Activated CD4-positive, alpha-beta T cell treated with anti-CD3 and anti-CD28 coated beads for 36 hours (primary cell): ENCODE measurements at regions not wholly inside any gene's neighbourhood (a gene's known extent, or its start where the extent isn't known, plus 50 kb on each side); places are given as distances from the start of the nearest gene placed in this dataset.
"Not testable (repeated sequence)": the region's sequence is repeated elsewhere in the genome, so short reads cannot be mapped to it uniquely, and the experiment has no call there.

Experiments used
- ATAC-seq: fragments of 200-7000 bp; cut with Tn5 transposase; one replicate; pipeline ENCODE4 v1.10.0; 2021; ENCODE audit warnings: mild to moderate bottlenecking, moderate library complexity
- CTCF ChIA-PET: fragments of 350-600 bp; sonication (Branson Sonifier 250); formaldehyde crosslinking; loops from one replicate; lab custom pipeline; 2021; ENCODE audit warnings: antibody characterized with exemption; lab: Charles Lee
- POLR2A ChIA-PET: fragments of 350-600 bp; sonication (Branson Sonifier 250); formaldehyde crosslinking; loops from one replicate; lab custom pipeline; 2021; ENCODE audit warnings: antibody characterized with exemption, inconsistent platforms; lab: Charles Lee
- DNase-seq: peaks from one replicate; pipeline ENCODE4 v3.0.0-alpha.2; 2020
- H3K27ac Mint-ChIP-seq: one replicate; pipeline ENCODE4 v1.8.0; 2021; ENCODE audit warnings: mixed read lengths
- H3K27me3 Mint-ChIP-seq: one replicate; pipeline ENCODE4 v1.8.0; 2021; ENCODE audit warnings: mixed read lengths
- H3K36me3 Mint-ChIP-seq: one replicate; pipeline ENCODE4 v1.8.0; 2021; ENCODE audit warnings: low read depth, mixed read lengths
- H3K4me1 Mint-ChIP-seq: one replicate; pipeline ENCODE4 v1.8.0; 2021; ENCODE audit warnings: mixed read lengths
- H3K4me3 Mint-ChIP-seq: one replicate; pipeline ENCODE4 v1.8.0; 2021; ENCODE audit warnings: mild to moderate bottlenecking, moderate library complexity, mixed read lengths
- H3K9me3 Mint-ChIP-seq: one replicate; pipeline ENCODE4 v1.8.0; 2021; ENCODE audit warnings: low read depth, mixed read lengths
- intact Hi-C, 2 experiments: fragments of 100-400 bp; cut with DNase I in 1 of 2; cut with micrococcal nuclease in 1 of 2; formaldehyde crosslinking; loops; one replicate each; pipeline versions ENCODE4 v1.14.2 to v1.15.1; 2022 to 2024; cut with DNase I, micrococcal nuclease

DNA sequence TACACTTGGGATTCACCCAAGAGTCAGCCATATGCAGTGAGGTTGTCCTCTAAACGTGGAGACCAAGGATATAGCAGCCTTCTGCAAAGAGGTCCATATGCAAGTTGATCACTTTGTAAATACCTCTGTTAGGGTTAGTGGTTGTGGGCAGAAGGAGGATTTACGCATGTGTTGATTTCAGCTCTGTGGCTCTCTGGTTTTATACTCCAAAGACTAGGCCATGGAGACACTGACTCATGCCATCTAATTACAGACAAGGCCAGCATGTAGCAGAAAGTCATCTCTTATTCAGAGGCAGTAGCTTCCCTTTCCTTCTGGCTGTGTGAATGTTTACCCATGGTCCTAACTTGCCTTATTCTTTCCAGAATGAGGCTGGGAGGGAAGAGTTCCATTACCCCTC is 140.9 kb upstream of the GOLGA6L4 start:
- H3K36me3 Mint-ChIP-seq, DNase-seq, H3K4me3 Mint-ChIP-seq, POLR2A ChIA-PET, H3K27me3 Mint-ChIP-seq, intact Hi-C loops, CTCF ChIA-PET, ATAC-seq, H3K9me3 Mint-ChIP-seq, H3K27ac Mint-ChIP-seq, H3K4me1 Mint-ChIP-seq: not testable (repeated sequence)

- intact Hi-C loops, POLR2A ChIA-PET, H3K4me3 Mint-ChIP-seq, H3K27ac Mint-ChIP-seq, DNase-seq, H3K36me3 Mint-ChIP-seq, ATAC-seq, H3K27me3 Mint-ChIP-seq, CTCF ChIA-PET, H3K4me1 Mint-ChIP-seq, H3K9me3 Mint-ChIP-seq: not testable (repeated sequence)
Measured at GRCh38 chr15:84097053-84097452, 138.5 kb upstream of the GOLGA6L4 start.

DNA sequence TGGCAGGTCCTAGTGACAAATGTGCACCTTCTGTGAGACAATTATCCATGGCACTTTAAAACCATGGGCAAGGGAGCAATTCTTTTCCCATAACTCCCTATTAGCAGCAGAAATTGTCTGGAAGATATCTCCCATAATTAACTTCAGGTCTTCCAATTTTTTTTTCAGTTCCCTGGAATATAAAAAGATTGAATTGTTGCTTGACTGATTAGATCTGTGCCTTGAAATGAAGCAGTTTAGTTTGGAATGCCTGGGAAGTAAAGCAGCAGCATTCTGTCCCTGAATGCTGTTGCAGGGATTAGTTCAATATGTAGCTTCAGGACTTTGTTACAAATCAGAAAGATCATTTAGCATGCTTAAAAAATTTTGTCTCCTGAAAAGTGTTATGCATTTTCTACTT is 137.0 kb upstream of the GOLGA6L4 start:
- POLR2A ChIA-PET, result no interaction called here
- no peak for DNase-seq
- Mint-ChIP-seq H3K4me3 (no peak overlapping the region), H3K27me3 (peaks cover 2% of the 10 kb centered on the region), H3K27ac (no peak overlapping the region), H3K9me3 (no peaks in the 10 kb centered on the region), H3K36me3 (no peaks in the 10 kb centered on the region), H3K4me1 (no peaks in the 10 kb centered on the region)
- intact Hi-C loops, result no loop called here
- CTCF ChIA-PET, result no interaction called here
- ATAC-seq, result no peak

- Mint-ChIP-seq H3K36me3 (no peaks in the 10 kb centered on the region), H3K27me3 (peaks cover 2% of the 10 kb centered on the region), H3K4me3 (no peak overlapping the region), H3K4me1 (no peaks in the 10 kb centered on the region), H3K9me3 (no peaks in the 10 kb centered on the region), H3K27ac (no peak overlapping the region)
- DNase-seq (no peak), ATAC-seq (no peak)
- ChIA-PET POLR2A (no interaction called here), CTCF (no interaction called here)
- intact Hi-C loops, result no loop called here
Measured at GRCh38 chr15:84099181-84099580, 136.4 kb upstream of the GOLGA6L4 start.

DNA sequence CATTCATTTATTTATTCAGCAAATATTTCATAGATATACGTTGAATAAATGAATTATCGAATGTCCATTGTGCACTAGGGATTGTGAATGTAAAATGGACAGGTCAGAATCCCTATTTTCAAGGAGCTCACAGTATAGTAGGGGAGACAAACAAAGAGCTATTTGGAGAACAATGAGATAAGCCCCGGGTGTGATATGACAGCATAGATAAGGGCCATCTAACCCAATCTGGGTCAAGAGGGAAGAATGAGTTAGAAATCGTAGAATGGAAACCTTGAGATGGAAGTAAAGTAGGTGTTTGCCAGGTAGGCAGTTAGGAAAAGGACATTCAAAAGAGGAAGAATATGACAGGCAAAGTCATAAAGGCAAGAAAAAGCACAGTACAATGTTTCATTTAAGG is 132.2 kb upstream of the GOLGA6L4 start:
- CTCF ChIA-PET, result no interaction called here
- DNase-seq (no peak), ATAC-seq (no peak)
- intact Hi-C loops, result no loop called here
- Mint-ChIP-seq H3K4me1 (no peaks in the 10 kb centered on the region), H3K4me3 (no peak overlapping the region), H3K9me3 (no peaks in the 10 kb centered on the region), H3K27me3 (peaks cover 3% of the 10 kb centered on the region), H3K27ac (no peak overlapping the region), H3K36me3 (no peaks in the 10 kb centered on the region)
- POLR2A ChIA-PET, result no interaction called here

DNA sequence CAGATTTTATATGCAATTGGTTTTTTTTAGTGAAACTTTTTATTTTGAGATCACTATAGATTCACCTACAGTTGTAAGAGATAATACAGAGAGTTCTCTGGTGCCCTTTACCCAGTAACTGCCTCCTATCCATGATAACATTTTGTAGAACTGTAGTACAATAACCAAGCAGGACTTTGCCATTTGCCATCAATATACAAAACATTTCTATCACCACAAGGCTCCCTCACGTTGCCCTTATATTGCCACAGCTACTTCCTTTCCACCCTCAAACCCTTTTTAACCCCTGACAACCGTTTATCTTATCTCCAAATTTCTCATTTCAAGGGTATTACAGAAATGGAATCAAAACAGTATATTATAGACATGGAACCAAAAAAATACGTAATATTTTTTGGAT is 130.7 kb upstream of the GOLGA6L4 start:
- CTCF ChIA-PET, result no interaction called here
- no peaks in the 10 kb centered on the region for H3K9me3 Mint-ChIP-seq
- no peak overlapping the region for H3K4me3 Mint-ChIP-seq
- H3K4me1 Mint-ChIP-seq, result no peaks in the 10 kb centered on the region
- no peak for DNase-seq
- H3K27me3 Mint-ChIP-seq, result peaks cover 3% of the 10 kb centered on the region
- POLR2A ChIA-PET, result no interaction called here
- intact Hi-C loops, result no loop called here
- ATAC-seq, result no peak
- H3K27ac Mint-ChIP-seq, result no peak overlapping the region
- H3K36me3 Mint-ChIP-seq, result no peaks in the 10 kb centered on the region

DNA sequence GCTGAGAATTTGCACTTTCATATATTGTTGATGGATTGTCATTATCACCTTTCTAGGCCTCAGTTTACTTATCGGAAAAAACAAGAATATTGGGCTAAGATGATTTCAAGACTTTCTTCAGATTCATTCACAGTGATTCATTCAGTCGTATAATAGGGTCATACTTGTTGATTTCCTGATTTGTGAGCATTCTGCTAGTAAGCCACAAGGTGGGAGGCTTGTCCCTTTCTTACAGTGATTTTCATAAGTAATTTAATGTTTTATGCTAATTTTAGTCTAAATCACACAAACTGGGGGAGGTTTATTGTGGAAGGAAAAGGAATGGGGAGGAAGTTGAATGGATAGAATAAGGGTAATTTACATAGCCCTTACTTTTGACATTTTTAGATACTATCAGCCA is 126.8 kb upstream of the GOLGA6L4 start:
- intact Hi-C loops, result no loop called here

DNA sequence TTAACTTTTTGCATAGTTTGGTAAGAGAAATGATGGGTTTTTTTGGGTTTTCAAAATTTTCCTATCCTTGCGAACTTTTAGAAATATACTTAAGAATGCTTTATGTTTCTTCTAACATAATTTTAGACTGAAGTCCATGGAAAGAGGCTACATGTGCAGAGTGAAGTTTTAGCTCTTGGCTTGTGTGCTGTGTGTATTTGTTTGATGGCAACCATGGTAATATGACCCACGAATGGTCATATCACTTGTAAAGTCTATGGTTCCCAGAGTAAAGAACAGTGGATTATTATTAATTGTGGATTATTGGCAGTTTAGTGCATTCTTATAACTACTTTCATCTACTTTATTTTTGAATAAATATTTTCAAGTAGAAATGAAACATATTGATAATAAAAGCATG is 124.0 kb upstream of the GOLGA6L4 start:
- POLR2A ChIA-PET, result no interaction called here
- H3K4me1 Mint-ChIP-seq, result no peaks in the 10 kb centered on the region

More for the DNA sequence above, 126.8 kb upstream of the GOLGA6L4 start:
- no peaks in the 10 kb centered on the region for H3K9me3 Mint-ChIP-seq
- no peak for DNase-seq
- no peaks in the 10 kb centered on the region for H3K36me3 Mint-ChIP-seq
- no peak overlapping the region for H3K27ac Mint-ChIP-seq
- H3K4me1 Mint-ChIP-seq, result no peaks in the 10 kb centered on the region
- ChIA-PET POLR2A (no interaction called here), CTCF (no interaction called here)
- H3K4me3 Mint-ChIP-seq, result no peak overlapping the region
- no peak for ATAC-seq
- peaks cover 6% of the 10 kb centered on the region for H3K27me3 Mint-ChIP-seq

DNA sequence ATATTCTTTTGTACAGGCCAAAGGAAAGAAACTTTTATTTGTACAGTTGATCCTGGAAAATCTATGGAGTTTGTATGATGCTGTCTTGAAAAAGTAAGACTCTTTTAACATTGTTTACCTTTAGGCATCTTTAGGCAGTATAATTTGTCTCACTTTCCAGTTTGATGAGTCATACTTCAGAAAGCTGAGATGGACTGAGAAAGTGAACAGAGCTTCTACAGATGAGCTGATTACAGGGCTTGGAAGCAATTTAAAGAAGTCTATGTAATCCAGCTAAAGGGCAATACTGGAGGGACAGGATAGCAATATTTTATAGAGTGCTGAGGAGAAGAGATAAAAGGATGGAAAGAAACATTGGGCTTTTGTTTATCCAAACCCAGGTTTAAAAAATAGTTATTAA is 123.5 kb upstream of the GOLGA6L4 start:
- H3K4me3 Mint-ChIP-seq, result no peak overlapping the region
- no peaks in the 10 kb centered on the region for H3K36me3 Mint-ChIP-seq
- H3K27ac Mint-ChIP-seq, result no peak overlapping the region
- H3K9me3 Mint-ChIP-seq, result no peaks in the 10 kb centered on the region
- H3K27me3 Mint-ChIP-seq, result peaks cover 9% of the 10 kb centered on the region
- ChIA-PET CTCF (no interaction called here), POLR2A (no interaction called here)
- ATAC-seq (no peak), DNase-seq (no peak)
- no peaks in the 10 kb centered on the region for H3K4me1 Mint-ChIP-seq
- intact Hi-C loops, result no loop called here

More for the DNA sequence above, 124.0 kb upstream of the GOLGA6L4 start:
- DNase-seq (no peak), ATAC-seq (no peak)
- peaks cover 9% of the 10 kb centered on the region for H3K27me3 Mint-ChIP-seq
- intact Hi-C loops, result no loop called here
- H3K4me3 Mint-ChIP-seq, result no peak overlapping the region
- no peak overlapping the region for H3K27ac Mint-ChIP-seq
- CTCF ChIA-PET, result no interaction called here
- no peaks in the 10 kb centered on the region for H3K9me3 Mint-ChIP-seq
- H3K36me3 Mint-ChIP-seq, result no peaks in the 10 kb centered on the region

- intact Hi-C loops, result no loop called here
- Mint-ChIP-seq H3K27ac (no peak overlapping the region), H3K27me3 (peaks cover 13% of the 10 kb centered on the region), H3K9me3 (no peaks in the 10 kb centered on the region), H3K4me1 (no peaks in the 10 kb centered on the region), H3K4me3 (no peak overlapping the region), H3K36me3 (no peaks in the 10 kb centered on the region)
- ChIA-PET POLR2A (no interaction called here), CTCF (no interaction called here)
- ATAC-seq, result no peak
- no peak for DNase-seq
Measured at GRCh38 chr15:84113919-84114318, 121.7 kb upstream of the GOLGA6L4 start.

GRCh38 chr15:84114680-84115079 is 120.9 kb upstream of the GOLGA6L4 start:
- POLR2A ChIA-PET, H3K4me1 Mint-ChIP-seq, CTCF ChIA-PET, H3K27ac Mint-ChIP-seq, ATAC-seq, H3K36me3 Mint-ChIP-seq, H3K4me3 Mint-ChIP-seq, intact Hi-C loops, DNase-seq, H3K9me3 Mint-ChIP-seq: not testable (repeated sequence)
- peaks cover 15% of the 10 kb centered on the region for H3K27me3 Mint-ChIP-seq

DNA sequence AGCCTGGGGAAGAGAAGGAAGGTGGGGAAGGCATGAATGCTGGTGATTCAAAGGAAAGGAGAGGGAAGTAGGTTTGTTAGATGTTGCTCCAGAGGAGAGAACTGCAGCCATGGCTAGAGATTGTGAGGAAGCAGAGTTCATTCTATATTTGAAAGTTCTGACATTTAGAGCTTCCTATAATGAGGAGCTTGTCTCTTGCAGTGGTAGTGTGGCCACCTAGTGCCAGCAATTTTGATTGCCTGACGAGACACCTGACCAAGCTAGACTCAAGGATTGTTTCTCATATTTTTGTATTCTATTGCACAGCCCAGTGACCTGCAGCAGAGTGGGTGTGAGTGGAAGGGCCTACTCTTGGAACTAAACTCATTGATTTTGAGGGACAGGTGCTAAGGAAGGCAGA is 116.2 kb upstream of the GOLGA6L4 start:
- H3K36me3 Mint-ChIP-seq, CTCF ChIA-PET, H3K27ac Mint-ChIP-seq, H3K4me3 Mint-ChIP-seq, H3K9me3 Mint-ChIP-seq, H3K27me3 Mint-ChIP-seq, POLR2A ChIA-PET, H3K4me1 Mint-ChIP-seq, DNase-seq, ATAC-seq, intact Hi-C loops: not testable (repeated sequence)

DNA sequence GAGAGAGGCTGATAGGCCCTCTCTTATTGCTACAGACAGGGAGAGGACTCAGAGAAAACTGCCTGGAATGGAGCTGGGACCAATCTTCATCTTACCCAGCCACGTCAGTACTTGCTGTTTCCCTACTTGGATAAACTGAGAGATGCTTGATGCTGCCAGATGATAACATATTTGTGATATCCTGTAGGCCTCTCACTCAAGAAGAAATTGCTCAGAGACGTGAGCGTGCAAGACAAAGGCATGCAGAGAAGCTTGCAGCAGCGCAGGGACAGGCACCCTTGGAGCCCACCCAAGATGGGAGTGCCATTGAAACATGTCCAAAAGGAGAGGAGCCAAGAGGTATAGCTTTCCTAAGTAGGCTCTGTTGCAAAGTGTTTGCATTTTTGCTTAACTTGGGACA is 114.7 kb upstream of the GOLGA6L4 start:
- ATAC-seq, CTCF ChIA-PET, H3K27ac Mint-ChIP-seq, DNase-seq, H3K4me3 Mint-ChIP-seq, H3K9me3 Mint-ChIP-seq, H3K36me3 Mint-ChIP-seq, H3K4me1 Mint-ChIP-seq, intact Hi-C loops, H3K27me3 Mint-ChIP-seq, POLR2A ChIA-PET: not testable (repeated sequence)
